Endothelial cell of umbilical vein (primary cell): ENCODE measurements at regions not wholly inside any gene's neighbourhood (a gene's known extent, or its start where the extent isn't known, plus 50 kb on each side); places are given as distances from the start of the nearest gene placed in this dataset.

Experiments used
- EZH2 ChIP-seq: IDR thresholded peaks from 2 replicates; pipeline ENCODE4 v1.6.1; 2012; ENCODE audit warnings: borderline replicate concordance, low read depth, mild to moderate bottlenecking, moderate library complexity, low read length, inconsistent platforms; ENCODE audit not compliant: severe bottlenecking
- GATA2 ChIP-seq: IDR thresholded peaks from 2 replicates; pipeline ENCODE4 v1.7.0; 2011; ENCODE audit warnings: low read depth, mild to moderate bottlenecking, moderate library complexity, mixed read lengths, low read length; ENCODE audit not compliant: insufficient read length, insufficient read depth
- JUN ChIP-seq: IDR thresholded peaks from 2 replicates; pipeline ENCODE4 v1.6.1; 2011; ENCODE audit warnings: borderline replicate concordance, low read depth; ENCODE audit not compliant: insufficient read length, insufficient read depth
- MYC ChIP-seq: IDR thresholded peaks from one replicate; pipeline ENCODE4 v1.6.1; 2011; ENCODE audit warnings: mild to moderate bottlenecking, low read depth, low read length
- POLR2A ChIP-seq: IDR thresholded peaks from 2 replicates; pipeline ENCODE4 v1.6.1; 2012; ENCODE audit warnings: low read depth, mild to moderate bottlenecking, control low read depth, low read length
- POLR2AphosphoS5 ChIP-seq: IDR thresholded peaks from 2 replicates; pipeline ENCODE4 v1.6.1; 2012; ENCODE audit warnings: low read depth, mild to moderate bottlenecking, control low read depth, low read length, moderate library complexity; ENCODE audit not compliant: insufficient read depth
- TF ChIP-seq, protein P1 (sequence below), 2 donors: IDR thresholded peaks; 1 replicate in 1 of 2; 2 replicates in 1 of 2; pipeline ENCODE4 v1.5.1; 2011; ENCODE audit warnings: low read length in 2 of 2, mild to moderate bottlenecking in 2 of 2, moderate library complexity in 2 of 2, control low read depth in 1 of 2, inconsistent platforms in 1 of 2, low read depth in 1 of 2; ENCODE audit not compliant: insufficient read depth in 1 of 2; ENCODE audit errors: extremely low read depth in 1 of 2

DNA sequence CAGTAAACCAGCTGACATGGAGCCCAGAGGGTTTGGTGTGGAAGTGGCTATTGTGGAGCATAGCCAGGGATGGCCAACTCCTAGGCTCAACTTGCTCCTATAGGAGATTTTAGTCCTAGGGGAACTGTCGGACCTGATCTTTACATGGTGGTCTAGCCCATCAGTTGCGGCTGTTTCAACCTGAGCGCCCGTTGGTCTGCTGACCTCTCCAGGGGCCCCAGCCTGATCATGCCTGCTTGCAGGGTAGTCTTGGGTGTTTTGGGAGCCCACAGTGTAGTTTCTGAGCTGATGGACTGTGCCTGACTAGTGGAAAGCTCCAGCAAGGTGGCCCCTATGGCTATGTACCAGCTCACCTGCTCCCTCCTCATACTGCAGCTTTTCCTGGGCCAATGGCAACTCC, 597.0 kb downstream of the IQCM start:
- TF ChIP-seq, protein P1, sequence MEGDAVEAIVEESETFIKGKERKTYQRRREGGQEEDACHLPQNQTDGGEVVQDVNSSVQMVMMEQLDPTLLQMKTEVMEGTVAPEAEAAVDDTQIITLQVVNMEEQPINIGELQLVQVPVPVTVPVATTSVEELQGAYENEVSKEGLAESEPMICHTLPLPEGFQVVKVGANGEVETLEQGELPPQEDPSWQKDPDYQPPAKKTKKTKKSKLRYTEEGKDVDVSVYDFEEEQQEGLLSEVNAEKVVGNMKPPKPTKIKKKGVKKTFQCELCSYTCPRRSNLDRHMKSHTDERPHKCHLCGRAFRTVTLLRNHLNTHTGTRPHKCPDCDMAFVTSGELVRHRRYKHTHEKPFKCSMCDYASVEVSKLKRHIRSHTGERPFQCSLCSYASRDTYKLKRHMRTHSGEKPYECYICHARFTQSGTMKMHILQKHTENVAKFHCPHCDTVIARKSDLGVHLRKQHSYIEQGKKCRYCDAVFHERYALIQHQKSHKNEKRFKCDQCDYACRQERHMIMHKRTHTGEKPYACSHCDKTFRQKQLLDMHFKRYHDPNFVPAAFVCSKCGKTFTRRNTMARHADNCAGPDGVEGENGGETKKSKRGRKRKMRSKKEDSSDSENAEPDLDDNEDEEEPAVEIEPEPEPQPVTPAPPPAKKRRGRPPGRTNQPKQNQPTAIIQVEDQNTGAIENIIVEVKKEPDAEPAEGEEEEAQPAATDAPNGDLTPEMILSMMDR (IDR thresholded peaks at IDR 0.05; ENCODE audit: extremely low read depth in 1 of 2, insufficient read depth in 1 of 2, low read depth in 1 of 2, low read length in 2 of 2) = no peak
- TF ChIP-seq POLR2AphosphoS5 = no peak
- TF ChIP-seq EZH2 = no peak
- TF ChIP-seq GATA2 = no peak
- TF ChIP-seq MYC = no peak
- TF ChIP-seq POLR2A = no peak
- TF ChIP-seq JUN = no peak
